NT2/D1 (cell line): ENCODE measurements at regions not wholly inside any gene's neighbourhood (a gene's known extent, or its start where the extent isn't known, plus 50 kb on each side); places are given as distances from the start of the nearest gene placed in this dataset.
"Not testable (repeated sequence)": the region's sequence is repeated elsewhere in the genome, so short reads cannot be mapped to it uniquely, and the experiment has no call there.

Source experiments
- DNase-seq: peaks from one replicate; pipeline ENCODE4 v3.0.0-alpha.2; 2011; ENCODE audit warnings: low read depth, low spot score
- H3K27me3 ChIP-seq: 2 replicates; pipeline ENCODE4 v1.6.0; 2011; ENCODE audit warnings: mild to moderate bottlenecking; ENCODE audit not compliant: insufficient read length, insufficient read depth
- H3K36me3 ChIP-seq: 2 replicates; pipeline ENCODE4 v1.6.1; 2011; ENCODE audit warnings: mild to moderate bottlenecking, low read length, mixed read lengths; ENCODE audit not compliant: insufficient read depth, insufficient read length
- H3K4me1 ChIP-seq: 2 replicates; pipeline ENCODE4 v1.5.1; 2011; ENCODE audit not compliant: insufficient read depth, insufficient read length
- H3K4me3 ChIP-seq: 2 replicates; pipeline ENCODE4 v1.5.1; 2011; ENCODE audit warnings: low read depth; ENCODE audit not compliant: insufficient read length
- H3K9ac ChIP-seq: 2 replicates; pipeline ENCODE4 v1.6.0; 2011; ENCODE audit warnings: low read depth; ENCODE audit not compliant: insufficient read length
- H3K9me3 ChIP-seq: 2 replicates; pipeline ENCODE4 v1.5.1; 2011; ENCODE audit warnings: mild to moderate bottlenecking, low read length; ENCODE audit not compliant: insufficient read depth
- SUZ12 ChIP-seq: IDR thresholded peaks from 2 replicates; pipeline ENCODE4 v1.6.1; 2011; ENCODE audit not compliant: insufficient read length, insufficient read depth; ENCODE audit errors: extremely low read depth
- YY1 ChIP-seq: IDR thresholded peaks from 2 replicates; pipeline ENCODE4 v1.6.1; 2011; ENCODE audit not compliant: insufficient read length, insufficient read depth
- ZNF274 ChIP-seq: IDR thresholded peaks from 2 replicates; pipeline ENCODE4 v1.6.1; 2011; ENCODE audit warnings: mild to moderate bottlenecking, low read depth, low read length

GRCh38 chr16:58793366-58793765 is 59.2 kb upstream of the GOT2 start:
- no peak overlapping the region for H3K4me3 ChIP-seq
- DNase-seq, result no peak
- H3K9ac ChIP-seq, result no peak overlapping the region
- H3K27me3 ChIP-seq, result no peaks in the 10 kb centered on the region
- H3K4me1 ChIP-seq, result no peaks in the 10 kb centered on the region
- H3K9me3 ChIP-seq, result peaks cover 4% of the 10 kb centered on the region; the same call in 1 of the 2 replicates
- TF ChIP-seq YY1 (no peak), ZNF274 (no peak), SUZ12 (no peak)
- no peaks in the 10 kb centered on the region for H3K36me3 ChIP-seq

- Histone ChIP-seq H3K9ac (no peak overlapping the region), H3K27me3 (no peaks in the 10 kb centered on the region), H3K4me1 (no peaks in the 10 kb centered on the region), H3K4me3 (no peak overlapping the region), H3K36me3 (no peaks in the 10 kb centered on the region), H3K9me3 (peaks cover 4% of the 10 kb centered on the region; the same call in 1 of the 2 replicates)
- no peak for TF ChIP-seq YY1
- no peak for TF ChIP-seq SUZ12
- TF ChIP-seq ZNF274, result no peak
- no peak for DNase-seq
These were observed 58.1 kb upstream of the GOT2 start for GRCh38 chr16:58792188-58792587.

- H3K9me3 ChIP-seq, H3K4me1 ChIP-seq, H3K27me3 ChIP-seq, H3K36me3 ChIP-seq, DNase-seq, H3K4me3 ChIP-seq, H3K9ac ChIP-seq: not testable (repeated sequence)
These were observed 56.9 kb upstream of the GOT2 start for GRCh38 chr16:58790816-58791557.

GRCh38 chr16:58789351-58789750 is 55.2 kb upstream of the GOT2 start:
- H3K9me3 ChIP-seq, result peaks cover 4% of the 10 kb centered on the region; the same call in 1 of the 2 replicates
- no peak overlapping the region for H3K9ac ChIP-seq
- DNase-seq, result no peak
- no peaks in the 10 kb centered on the region for H3K4me1 ChIP-seq
- no peak overlapping the region for H3K4me3 ChIP-seq
- H3K27me3 ChIP-seq, result no peaks in the 10 kb centered on the region
- no peak for TF ChIP-seq YY1
- no peak for TF ChIP-seq ZNF274
- TF ChIP-seq SUZ12, result no peak
- no peaks in the 10 kb centered on the region for H3K36me3 ChIP-seq
